Hematopoietic multipotent progenitor cell treated with erythropoietin and hydrocortisone succinate and interleukin-3 and kit ligand, for 6 days (in vitro differentiated cells): ENCODE measurements at regions not wholly inside any gene's neighbourhood (a gene's known extent, or its start where the extent isn't known, plus 50 kb on each side); places are given as distances from the start of the nearest gene placed in this dataset.
"Not testable (repeated sequence)": the region's sequence is repeated elsewhere in the genome, so short reads cannot be mapped to it uniquely, and the experiment has no call there.

ENCODE experiments used
- DNase-seq: peaks from one replicate; pipeline ENCODE4 v3.0.0-alpha.2; 2015

DNA sequence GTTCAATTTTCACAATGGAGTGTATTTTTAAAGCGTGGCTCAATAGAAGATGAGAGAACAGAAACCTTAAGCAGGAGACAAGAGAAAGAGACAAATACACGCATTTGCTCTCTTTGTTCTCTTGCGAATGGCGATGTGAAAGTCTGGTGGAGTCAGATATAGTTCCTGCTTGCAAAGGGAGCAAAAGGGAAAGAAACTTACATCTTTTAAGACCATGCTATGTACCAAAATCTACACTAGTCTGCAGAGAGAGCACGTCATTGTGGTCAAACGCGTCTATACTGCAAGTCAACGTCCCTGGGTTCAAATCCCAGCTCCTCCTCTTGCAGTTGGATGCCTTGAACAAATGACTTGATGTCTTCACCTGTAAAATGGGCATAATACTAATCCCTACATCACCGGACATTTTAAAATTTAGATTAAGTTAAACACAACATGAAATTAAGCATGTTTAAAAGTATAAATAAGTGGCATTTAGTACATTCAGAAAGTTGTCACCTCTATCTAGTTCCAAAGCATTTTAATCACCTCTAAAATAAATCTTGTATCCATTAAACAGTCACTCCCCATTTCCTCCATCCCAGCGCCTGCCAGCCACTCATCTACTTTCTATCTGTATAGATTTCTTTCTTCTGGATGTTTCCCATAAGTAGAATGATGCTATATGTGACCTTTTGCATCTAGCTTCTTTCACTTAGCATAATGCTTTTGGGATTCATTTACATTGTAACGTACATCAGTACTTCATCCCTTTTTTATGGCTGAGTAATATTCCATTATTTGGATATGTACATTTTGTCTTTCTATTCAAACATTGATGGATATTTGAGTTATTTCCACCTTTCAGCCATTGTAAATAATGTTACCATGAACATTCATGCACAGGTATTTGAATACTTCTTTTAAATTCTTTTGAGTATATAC, 406.9 kb downstream of the TMEM114 start:
- DNase-seq: peak; percentile 21

DNA sequence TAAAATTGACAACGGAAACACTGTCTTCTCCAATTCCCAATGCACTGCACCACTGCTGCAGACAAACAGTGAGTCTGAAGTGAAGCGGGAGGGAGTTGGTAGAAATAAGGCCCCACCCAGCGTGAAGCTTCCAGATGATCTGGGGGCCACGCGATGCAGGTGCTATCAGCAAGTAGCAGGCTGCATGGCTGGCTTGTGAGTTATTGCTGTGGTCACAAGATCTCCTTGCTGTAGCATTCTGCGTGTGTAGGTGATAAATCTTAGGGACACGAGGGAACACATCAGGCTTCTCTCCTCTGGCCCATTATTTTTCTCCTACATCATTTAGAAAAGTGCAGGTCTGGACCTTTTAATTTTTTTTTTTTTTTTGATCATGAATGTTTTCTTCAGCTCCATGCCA, 407.6 kb downstream of the TMEM114 start:
- DNase-seq: peak; percentile 89

DNA sequence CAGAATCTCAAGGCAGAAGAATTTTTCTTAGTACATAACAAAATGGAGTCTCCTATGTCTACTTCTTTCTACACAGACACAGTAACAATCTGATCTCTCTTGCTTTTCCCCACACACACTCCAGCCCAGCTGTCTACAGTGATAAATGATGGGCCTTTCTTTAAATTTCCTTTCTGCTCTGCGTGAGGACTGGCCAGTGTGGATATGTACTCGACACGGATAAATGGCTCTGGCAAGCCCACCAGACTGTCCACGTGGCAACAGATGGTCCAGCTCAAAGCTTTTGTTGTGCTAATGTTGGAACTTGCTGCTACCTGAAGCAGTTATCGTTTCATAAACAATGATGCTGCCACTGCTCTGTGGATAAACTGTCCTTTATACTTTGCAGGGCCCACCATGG, 410.7 kb downstream of the TMEM114 start:
- DNase-seq: no peak

DNA sequence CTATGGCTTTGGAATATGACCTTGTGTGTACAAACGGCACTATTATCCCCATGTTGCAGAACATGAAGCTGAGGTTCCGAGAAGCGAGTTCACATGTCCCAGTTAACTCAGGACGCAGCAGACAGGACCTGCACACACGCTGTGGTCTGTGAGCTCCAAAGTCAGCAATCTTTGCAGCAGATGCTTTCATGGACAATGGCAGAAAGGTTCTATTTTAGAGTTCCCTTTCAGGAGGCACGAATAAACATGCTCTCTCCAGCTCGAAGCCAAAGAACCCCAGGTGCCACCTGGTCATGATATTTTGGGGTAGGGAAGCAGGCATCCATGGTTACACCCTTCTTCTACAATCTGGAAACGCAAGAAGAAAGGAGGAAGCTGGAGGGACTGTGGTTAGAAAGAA, 412.0 kb downstream of the TMEM114 start:
- no peak for DNase-seq

DNA sequence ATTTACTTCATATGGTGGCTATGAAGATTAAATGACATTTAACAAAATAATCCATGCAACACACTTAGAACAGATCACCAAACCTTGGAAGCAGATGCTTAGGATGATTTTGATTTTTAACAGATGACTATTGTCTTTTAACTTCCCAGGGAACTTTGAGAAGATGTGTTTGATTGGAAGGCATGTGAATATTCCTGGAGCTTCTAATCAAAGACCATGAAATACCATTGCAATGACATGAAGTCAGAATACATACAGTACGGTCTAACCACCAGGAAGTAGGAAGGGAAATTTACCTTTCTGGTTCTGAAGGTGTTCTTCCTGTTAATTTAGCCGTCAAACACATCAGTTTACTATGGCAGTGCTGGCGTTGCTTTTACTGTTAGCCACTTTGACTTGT, 414.9 kb downstream of the TMEM114 start:
- no peak for DNase-seq

DNA sequence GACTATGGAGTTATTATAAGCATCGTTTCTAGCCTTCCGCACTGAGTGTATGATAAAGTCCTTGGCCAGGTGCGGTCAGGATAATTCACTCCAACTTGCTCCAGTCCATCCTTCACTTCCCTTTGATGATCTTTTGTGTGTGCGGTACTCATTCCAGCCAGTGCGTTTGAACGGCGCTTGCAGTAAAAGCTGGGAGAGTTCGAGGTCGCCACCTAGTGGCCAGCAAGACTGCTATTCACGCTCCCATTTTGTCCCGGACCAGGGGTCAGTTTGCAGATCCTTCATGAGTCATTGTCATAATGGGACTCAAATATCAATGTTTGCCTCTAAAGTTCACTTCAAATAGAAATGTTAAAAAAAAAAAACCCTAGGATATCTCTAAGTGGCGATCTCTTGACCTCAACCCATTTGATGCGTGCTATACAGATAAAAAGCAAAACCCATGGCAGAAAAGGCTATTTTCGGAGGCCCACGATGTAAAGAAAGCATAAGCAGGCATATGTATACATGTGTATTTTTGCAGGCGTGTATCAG, 417.1 kb downstream of the TMEM114 start:
- peak; percentile 84 for DNase-seq

DNA sequence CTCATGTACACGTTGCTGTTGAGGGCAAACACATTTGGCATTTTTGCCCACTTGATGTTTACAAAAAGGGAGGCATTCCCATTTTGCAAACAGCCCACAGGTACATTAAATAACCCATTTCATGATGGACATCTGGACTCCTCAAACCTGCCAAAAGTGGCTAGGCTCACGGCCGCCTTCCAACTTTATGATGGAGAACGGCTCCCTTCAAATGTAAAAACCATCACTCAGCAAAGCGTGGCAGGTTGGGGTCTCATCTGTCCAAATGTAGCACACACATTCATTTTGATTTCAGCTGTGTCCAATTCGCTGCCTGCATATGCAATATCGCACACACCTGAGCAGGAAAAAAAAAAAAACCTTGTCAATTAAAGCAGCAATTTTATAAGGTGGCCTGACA, 417.8 kb downstream of the TMEM114 start:
- DNase-seq: no peak

DNA sequence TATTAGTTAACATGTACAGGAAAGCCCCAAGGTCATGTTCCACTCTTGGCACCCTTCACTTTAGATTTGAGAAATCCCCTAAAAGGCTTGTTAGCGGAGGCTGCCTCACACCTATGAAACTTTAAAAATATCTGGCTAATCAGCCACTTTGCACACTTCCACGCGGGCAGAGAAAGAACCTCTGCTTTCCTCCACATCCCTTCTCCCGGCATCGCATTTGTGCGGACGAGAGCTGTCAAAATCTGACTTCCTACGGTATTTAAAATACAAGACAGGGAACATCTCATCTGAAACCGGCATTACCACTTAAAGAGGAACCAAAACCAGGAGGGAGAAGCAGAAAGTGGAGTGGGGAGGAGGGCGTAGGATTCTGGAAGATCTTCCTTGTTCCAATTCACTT, 422.3 kb downstream of the TMEM114 start:
- DNase-seq: no peak

DNA sequence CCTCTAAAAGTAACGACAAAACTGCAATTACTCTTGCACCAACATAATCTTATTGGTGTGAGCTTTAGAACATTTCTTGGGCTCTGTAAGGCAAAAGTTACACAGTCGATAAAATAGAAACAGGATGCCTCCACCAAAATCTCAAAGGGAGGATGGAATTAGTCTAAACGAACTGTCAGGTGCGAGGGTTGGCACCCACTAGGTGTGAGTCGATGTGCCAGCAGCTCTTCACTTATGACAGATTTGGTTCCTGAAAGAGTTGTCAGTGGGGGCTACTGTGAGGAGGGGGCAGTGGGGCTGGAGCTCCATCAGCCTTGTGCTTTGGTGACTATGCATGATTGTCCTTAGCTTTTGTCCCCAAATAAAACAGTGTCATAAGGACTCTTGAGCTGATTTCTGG, 422.9 kb downstream of the TMEM114 start:
- no peak for DNase-seq

DNA sequence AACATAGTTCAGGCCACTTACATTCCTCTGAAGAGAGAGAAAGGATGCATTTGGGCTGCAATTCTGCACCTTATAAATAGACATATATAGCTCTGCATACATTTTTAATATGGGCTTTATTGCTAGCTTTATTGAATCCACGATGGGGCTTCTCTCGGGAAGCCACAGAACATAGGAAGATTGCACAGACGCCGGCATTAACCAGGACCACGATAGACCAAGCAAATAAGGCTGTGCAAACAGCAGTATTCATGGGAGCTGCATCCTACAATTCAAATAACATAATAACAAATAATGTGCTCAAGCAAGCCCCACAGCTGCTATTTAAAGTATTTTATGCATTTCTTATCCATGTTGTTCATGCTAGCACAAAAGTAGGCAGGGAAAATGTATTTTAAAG, 432.3 kb downstream of the TMEM114 start:
- DNase-seq: no peak

DNA sequence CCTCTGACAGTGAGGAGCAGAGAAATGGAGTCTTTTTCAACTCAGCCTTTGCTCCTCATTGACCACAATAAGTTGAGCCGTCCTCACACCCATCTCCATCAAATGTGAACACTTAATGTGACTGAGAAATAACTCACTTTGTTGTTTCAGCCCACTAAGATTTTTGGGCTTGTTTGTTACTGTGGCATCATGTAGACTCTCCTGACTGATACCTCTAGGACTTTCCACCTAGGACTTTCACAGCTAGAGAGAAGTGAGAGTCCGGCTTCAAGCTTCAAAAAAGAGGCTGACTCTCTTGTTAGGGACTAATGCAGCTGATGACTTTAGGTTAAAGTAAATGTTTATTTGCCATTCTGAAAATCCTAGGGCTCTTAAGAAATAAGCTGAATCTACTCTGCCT, 435.0 kb downstream of the TMEM114 start:
- DNase-seq: no peak

DNA sequence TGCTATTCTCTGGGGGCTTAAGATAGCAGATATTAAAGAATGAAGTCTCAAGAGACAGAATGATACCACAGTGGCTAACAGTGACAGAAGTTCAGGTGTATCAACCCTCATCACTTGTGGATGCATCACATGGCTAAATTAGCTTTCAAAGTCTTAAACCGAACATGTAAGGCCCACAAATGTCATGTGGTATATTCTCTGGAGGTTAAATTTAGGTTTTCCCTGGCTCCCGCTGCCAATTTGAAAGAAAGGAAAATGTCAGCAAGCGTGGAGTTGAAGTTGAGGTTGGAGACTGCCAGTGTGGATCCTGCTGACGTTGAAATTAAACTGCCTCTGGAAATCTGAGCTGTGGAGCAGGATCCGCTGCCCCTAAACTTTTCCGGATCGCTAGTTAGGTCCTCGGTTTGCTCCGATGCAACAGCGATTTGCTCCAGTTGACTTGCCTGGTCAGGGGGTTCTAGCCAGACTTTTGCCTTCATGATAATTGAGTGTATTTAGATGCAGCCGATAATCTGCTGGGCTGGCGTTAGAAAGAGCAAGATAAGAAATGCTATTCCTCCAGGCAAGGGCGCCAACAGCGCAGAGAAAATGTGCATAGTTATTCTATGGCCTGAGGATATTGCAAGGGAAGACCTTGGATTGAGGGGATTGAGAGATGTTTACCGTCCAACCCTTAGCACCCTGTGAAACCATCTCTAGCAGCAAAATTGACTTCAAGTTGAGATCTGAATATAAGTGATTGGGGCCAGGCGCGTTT, 443.9 kb downstream of the TMEM114 start:
- no peak for DNase-seq

DNA sequence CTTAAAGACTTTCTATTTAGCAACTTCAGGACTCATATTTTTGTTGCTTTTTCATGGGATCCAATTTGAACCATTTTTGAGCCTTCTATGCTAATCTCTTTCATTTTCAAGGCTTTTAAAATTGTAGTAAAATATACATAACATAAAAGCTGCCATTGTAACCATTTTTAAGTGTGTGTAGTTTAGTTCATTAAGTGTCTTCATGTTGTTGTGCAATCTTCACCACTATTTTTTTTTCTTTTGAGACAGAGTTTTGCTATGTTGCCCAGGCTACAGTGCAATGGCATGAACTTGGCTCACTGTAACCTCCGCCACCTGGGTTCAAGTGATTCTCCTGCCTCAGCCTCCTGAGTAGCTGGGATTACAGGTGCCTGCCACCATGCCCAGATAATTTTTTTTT, 451.6 kb downstream of the TMEM114 start:
- no peak for DNase-seq

DNA sequence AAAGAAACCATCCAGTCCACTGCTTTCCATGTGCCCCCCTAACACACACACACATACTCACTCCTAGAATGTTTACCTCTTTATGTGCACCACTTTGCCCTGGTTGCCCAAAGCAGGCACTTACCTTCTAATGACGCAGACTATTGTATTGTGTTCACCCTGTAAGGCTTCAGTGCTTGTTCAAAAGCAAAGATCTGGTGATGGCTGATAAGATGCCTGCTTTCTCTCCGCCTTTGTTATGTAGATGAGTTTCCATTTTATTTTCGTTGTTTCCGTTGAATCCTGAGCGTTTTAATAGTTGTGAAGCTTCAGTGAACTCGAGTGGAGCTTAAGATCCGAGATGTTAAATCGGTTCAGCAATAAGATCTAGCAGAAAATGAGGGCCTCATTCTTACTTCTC, 452.7 kb downstream of the TMEM114 start:
- no peak for DNase-seq

DNA sequence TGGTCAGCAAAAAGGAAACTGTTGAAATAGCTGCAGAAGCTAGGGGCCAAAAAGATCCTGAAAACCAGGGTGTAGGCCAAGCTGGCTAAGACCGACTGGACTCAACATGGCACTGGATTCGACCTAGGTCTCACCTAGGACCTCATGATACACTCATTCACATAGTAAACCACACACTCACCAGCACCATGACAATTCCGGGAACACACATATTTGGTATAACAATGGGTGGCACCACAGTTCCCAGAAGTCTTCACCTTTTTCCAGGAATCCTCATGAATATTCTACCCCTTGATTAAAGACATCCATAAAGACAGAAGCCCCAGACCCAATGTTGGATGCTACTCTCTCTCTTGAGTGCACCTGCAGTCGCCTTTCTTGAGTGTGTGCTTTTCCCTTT, 460.1 kb downstream of the TMEM114 start:
- DNase-seq: no peak

DNA sequence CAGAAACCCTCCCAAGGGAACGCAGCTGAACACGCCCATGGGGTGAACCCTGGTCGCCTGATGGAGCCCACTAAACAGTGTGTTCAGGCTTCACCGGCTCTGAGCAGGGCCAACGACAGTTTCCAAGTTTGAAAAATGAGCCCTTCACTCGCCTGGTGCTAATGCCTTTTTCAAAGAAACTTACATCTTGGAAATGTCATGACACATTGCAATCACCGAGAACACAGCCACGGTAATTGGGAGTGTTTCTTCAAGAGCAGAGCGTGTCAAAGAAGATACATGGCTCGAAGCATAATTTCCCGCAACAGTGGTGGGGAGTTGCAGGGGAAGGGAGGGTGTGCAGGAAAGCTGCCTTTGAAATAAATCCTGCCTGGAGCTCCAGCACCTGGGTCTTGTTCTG, 463.2 kb downstream of the TMEM114 start:
- DNase-seq: no peak

DNA sequence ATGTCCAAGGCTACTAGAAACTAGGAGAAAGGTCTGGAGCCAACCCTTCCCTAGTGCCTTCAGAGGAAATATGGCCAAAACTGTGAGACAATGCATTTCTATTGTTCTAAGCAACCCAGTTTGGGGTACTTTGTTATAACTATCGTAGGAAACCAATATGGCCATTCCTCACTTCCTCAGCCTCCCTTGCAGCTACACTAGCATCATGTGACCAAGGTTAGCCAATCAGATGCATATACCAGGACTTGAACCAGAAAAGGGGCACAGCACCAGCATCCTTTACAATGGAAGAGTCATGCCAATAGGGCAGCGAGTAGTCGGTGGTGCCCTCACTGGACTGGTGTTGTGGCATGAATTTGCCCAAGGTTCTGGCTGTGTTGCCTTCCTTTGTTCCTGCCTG, 464.0 kb downstream of the TMEM114 start:
- no peak for DNase-seq

DNA sequence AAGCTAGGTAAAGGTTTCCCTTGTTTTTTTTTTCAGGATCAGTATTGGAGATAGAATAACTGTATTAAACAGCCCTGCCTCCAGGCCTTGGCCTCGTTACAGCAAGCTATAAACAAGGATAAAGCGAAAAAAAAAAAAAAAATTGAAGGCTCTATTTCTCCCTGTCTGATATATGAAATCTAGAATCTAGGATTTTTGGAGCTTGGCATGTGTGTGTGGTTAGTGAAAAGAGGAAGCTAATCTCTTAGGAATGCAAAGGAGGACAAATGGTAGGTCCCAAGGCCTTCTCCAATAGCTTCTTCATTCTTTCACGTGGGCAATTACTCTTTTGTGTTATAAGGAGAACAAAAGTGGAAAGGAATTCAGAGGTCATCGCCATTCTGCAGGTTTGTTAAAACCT, 470.3 kb downstream of the TMEM114 start:
- DNase-seq: no peak

DNA sequence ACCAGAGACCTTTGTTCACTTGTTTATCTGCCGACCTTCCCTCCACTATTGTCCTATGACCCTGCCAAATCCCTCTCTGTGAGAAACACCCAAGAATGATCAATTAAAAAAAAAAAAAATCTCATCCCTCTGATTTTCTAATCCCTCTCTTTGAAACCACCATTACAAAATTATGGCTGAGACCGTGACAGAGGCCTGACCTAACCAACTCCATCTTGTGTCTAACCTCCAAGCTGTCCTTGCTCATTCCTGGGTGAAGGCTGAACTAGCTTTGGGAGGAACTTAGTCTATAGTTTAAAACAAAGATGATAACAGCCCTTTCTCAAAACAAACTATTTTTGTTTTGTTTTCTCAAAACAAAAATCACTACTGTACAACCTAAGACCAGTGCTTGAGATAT, 474.5 kb downstream of the TMEM114 start:
- no peak for DNase-seq

DNA sequence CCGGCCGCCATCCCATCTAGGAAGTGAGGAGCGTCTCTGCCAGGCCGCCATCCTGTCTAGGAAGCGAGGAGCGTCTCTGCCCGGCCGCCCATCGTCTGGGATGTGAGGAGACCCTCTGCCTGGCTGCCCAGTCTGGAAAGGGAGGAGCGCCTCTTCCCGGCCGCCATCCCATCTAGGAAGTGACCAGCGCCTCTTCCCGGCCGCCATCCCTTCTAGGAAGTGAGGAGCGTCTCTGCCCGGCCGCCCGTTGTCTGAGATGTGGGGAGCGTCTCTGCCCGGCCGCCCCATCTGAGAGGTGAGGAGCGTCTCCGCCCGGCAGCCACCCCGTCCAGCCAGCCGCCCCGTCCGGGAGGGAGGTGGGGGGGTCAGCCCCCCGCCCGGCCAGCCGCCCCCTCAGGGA, 475.4 kb downstream of the TMEM114 start:
- not testable (repeated sequence) for DNase-seq

DNA sequence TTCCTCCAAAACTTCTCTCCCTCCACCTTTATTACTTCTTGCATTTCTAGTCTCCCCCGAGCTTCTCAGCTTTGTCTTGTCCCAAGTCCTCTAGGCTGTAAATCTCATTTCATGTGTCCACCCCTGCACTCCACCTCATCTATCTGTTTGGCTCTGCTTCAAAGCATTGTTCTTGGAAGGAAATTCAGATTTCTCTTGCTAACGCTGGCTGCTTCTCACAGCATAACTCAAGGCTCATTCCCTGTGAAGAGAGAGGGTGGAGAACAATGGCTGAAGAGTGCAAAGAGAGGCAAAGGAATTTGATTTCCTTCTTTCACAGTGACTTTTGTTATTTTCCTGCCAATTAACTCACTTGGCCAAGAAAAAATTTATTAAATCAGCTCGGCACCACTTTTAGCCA, 476.5 kb downstream of the TMEM114 start:
- no peak for DNase-seq

DNA sequence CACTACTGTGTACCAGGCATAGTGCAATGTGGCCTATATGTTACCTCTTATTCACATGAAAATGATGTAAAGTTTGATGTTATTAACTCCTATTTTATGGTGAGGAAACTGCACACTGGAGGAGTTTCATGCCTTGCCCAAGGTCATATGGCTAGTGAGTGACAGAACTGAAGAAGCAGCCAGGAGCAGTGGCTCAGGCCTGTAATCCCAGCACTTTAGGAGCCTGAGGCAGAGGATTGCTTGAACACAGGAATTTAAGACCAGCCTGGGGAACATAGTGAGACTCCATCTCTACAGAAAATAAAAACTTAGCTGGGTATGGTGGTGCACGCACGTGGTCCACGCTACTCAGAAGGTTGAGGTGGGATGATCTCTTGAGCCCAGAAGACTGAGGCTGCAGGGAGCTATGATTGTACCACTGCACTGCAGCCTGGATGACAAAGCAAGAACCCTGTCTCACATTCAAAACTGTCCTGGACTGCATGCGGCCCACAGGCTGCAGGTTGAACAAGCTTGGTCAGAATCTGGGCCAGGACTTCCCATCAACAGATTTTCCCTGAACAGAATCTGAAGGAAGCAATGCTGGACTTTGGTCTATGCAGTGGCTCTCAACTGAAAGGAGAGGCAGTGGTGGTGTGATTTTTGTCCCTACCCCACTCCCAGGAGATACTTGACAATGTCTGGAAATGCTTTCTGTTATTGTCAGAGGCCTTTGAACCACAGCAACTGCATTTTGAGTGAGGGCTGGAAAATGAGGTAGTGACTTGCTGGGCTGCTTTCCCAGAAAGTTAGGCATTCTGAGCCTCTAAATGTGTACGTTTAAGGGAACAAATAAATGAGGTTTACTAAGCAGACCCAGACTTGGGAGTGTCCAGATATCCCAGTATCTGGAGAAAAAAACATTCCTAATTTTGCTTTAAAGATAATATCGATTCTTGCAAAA, 479.5 kb downstream of the TMEM114 start:
- no peak for DNase-seq
